Mesendoderm (in vitro differentiated cells): ENCODE measurements at regions not wholly inside any gene's neighbourhood (a gene's known extent, or its start where the extent isn't known, plus 50 kb on each side); places are given as distances from the start of the nearest gene placed in this dataset.

Experiments used
- DNase-seq: peaks from one replicate; pipeline ENCODE4 v3.0.0; 2013
- H2AK5ac ChIP-seq: 2 replicates; pipeline ENCODE4 v1.6.1; 2013; ENCODE audit warnings: low read length, inconsistent platforms
- H2BK120ac ChIP-seq: 2 replicates; pipeline ENCODE4 v1.6.1; 2013; ENCODE audit warnings: low read depth, mild to moderate bottlenecking, low read length, moderate library complexity, mixed read lengths
- H2BK15ac ChIP-seq: replicated peaks from 2 replicates; pipeline ENCODE4 v1.6.1; 2013; ENCODE audit warnings: low read depth, mild to moderate bottlenecking, moderate library complexity
- H2BK5ac ChIP-seq: 2 replicates; pipeline ENCODE4 v1.6.1; 2013; ENCODE audit warnings: low read length, inconsistent platforms
- H3K18ac ChIP-seq: 2 replicates; pipeline ENCODE4 v1.6.1; 2013; ENCODE audit warnings: mild to moderate bottlenecking, low read length, mixed read lengths
- H3K23ac ChIP-seq: one replicate; pipeline ENCODE4 v1.6.1; 2013; ENCODE audit warnings: low read length
- H3K27ac ChIP-seq: 2 replicates; pipeline ENCODE4 v1.5.1; 2013; ENCODE audit warnings: low read depth, mild to moderate bottlenecking, inconsistent platforms, low read length, moderate library complexity
- H3K27me3 ChIP-seq: 2 replicates; pipeline ENCODE4 v1.6.1; 2013; ENCODE audit warnings: low read length, control low read depth, mild to moderate bottlenecking, inconsistent platforms; ENCODE audit not compliant: insufficient read depth, poor library complexity
- H3K36me3 ChIP-seq: 2 replicates; pipeline ENCODE4 v1.6.1; 2013; ENCODE audit warnings: low read length, inconsistent platforms; ENCODE audit not compliant: control insufficient read depth, insufficient read depth
- H3K4ac ChIP-seq: one replicate; pipeline ENCODE4 v1.6.1; 2013; ENCODE audit warnings: low read depth, mild to moderate bottlenecking, low read length, moderate library complexity
- H3K4me1 ChIP-seq: 2 replicates; pipeline ENCODE4 v1.6.1; 2013; ENCODE audit warnings: low read depth, low read length, inconsistent platforms; ENCODE audit not compliant: control insufficient read depth
- H3K4me2 ChIP-seq: 2 replicates; pipeline ENCODE4 v1.6.1; 2013; ENCODE audit warnings: low read length
- H3K4me3 ChIP-seq: 2 replicates; pipeline ENCODE4 v1.5.1; 2013; ENCODE audit warnings: mild to moderate bottlenecking, low read length
- H3K56ac ChIP-seq: one replicate; pipeline ENCODE4 v1.6.1; 2013; ENCODE audit warnings: low read length
- H3K79me1 ChIP-seq: 2 replicates; pipeline ENCODE4 v1.6.1; 2013; ENCODE audit warnings: low read length, inconsistent platforms
- H3K79me2 ChIP-seq: 2 replicates; pipeline ENCODE4 v1.6.1; 2013; ENCODE audit warnings: mild to moderate bottlenecking, low read length; ENCODE audit not compliant: control insufficient read depth, insufficient read depth
- H3K9ac ChIP-seq: 2 replicates; pipeline ENCODE4 v1.6.1; 2013; ENCODE audit warnings: low read length, inconsistent platforms
- H4K5ac ChIP-seq: one replicate; pipeline ENCODE4 v1.6.1; 2013; ENCODE audit warnings: low read length
- H4K8ac ChIP-seq: one replicate; pipeline ENCODE4 v1.6.1; 2013; ENCODE audit warnings: low read depth, mild to moderate bottlenecking, control low read depth, low read length, moderate library complexity
- WGBS: extraction: QIAGEN DNeasy Blood & Tissue Kit; methylation state at CpG from one replicate; pipeline ENCODE4 v1.1.7; 2013; ENCODE audit warnings: low lambda C conversion rate, missing lambda C conversion rate; ENCODE audit not compliant: insufficient coverage; ENCODE audit errors: extremely low coverage; 5-methylcytosine and 5-hydroxymethylcytosine counted together

DNA sequence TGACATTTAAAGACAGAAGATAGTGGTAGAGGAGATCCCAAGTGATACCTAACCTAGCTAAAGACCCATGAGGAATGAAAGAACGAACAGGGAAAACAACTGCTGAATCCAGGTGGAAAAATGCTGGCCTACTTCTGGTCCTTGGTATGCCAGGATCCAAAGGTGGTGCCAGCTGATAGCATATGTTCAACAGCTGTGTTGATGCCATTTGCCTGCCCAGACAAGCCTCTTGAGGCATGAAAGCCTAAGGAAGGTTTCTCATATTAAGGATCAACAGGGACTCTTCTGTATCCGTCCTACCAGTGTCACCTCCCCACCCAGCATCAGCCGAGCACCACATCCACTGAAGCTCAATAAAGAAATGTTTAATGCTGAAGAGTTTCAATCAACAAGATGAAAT, 225.7 kb upstream of the DMRT1 start:
- Histone ChIP-seq H3K27ac (no peak overlapping the region), H2BK120ac (no peak overlapping the region), H3K36me3 (no peaks in the 10 kb centered on the region), H3K4me2 (no peak overlapping the region), H3K79me2 (no peaks in the 10 kb centered on the region), H4K5ac (no peak overlapping the region), H3K27me3 (no peaks in the 10 kb centered on the region), H3K4ac (no peak overlapping the region), H3K56ac (no peak overlapping the region), H3K4me3 (no peak overlapping the region), H2BK15ac (peak overlapping the region; percentile 12), H2BK5ac (no peak overlapping the region), H3K79me1 (no peaks in the 10 kb centered on the region), H3K4me1 (peaks cover 2% of the 10 kb centered on the region), H2AK5ac (no peak overlapping the region), H3K18ac (no peak overlapping the region), H3K23ac (no peak overlapping the region), H3K9ac (no peak overlapping the region), H4K8ac (no peak overlapping the region)
- DNase-seq = no peak
- WGBS = no CpG with 5 or more reads among the region's 3 CpGs

DNA sequence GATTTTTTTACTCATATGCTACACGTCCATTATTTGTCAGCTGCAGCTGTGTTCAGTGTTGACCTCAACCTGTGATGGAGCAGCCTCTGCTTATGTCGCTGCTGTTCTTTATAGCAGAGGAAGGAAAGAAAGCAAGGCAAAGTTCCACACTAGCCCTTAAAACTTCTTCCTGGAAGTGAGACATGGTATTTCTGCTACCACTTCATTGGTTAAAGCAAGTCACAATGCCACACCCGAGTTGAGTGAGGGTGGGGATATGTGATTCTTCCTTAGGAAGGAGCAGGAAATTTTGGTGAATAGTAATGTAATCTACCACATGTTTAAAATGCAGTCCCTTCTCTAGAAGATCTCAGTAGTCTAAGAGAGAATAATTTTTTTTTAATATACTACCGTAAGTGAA, 224.8 kb upstream of the DMRT1 start:
- Histone ChIP-seq H3K56ac (no peak overlapping the region), H2BK120ac (no peak overlapping the region)
- no CpG with 5 or more reads among the region's 4 CpGs for WGBS

DNA sequence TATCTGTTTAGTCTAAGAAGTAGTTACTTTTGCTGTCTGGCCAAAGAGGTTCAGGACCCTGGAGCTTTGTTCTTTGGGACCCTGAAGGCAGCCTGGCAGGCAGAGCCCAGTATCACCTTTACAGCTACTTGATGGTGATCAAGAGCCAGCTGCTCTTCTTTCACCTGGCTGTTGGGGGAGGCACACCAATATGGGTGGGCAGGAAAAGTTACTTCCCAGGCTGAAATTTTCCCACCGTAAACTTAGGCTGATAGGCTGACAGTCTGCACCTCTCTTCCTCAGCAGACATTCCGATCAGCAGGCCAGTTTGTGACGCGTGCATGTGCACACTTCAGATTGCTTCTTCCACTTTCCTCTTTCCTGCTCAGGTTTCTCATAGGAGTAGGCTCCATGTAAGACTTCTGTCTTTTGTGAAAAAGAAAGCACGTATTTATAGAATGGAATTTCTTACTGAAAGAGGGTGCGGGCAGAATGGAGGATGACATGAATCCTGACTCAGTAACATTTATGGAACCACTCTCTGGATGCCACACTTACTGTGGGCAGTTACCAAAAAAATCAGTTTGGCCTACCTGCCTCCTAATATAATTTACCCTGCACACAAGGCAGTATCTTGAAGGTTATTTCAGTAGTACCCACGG, 223.9 kb upstream of the DMRT1 start:
- peak; percentile 15 for DNase-seq
- Histone ChIP-seq H4K5ac (no peak overlapping the region), H3K4me2 (no peak overlapping the region), H3K79me1 (no peaks in the 10 kb centered on the region), H3K4ac (no peak overlapping the region), H3K36me3 (no peaks in the 10 kb centered on the region), H2BK120ac (no peak overlapping the region), H2BK15ac (no peak overlapping the region), H3K56ac (no peak overlapping the region), H3K4me1 (peaks cover 2% of the 10 kb centered on the region), H4K8ac (no peak overlapping the region), H3K23ac (no peak overlapping the region), H3K9ac (no peak overlapping the region), H3K18ac (no peak overlapping the region), H2BK5ac (no peak overlapping the region), H2AK5ac (no peak overlapping the region), H3K79me2 (no peaks in the 10 kb centered on the region), H3K27ac (no peak overlapping the region), H3K4me3 (no peak overlapping the region), H3K27me3 (no peaks in the 10 kb centered on the region)
- no CpG with 5 or more reads among the region's 7 CpGs for WGBS

More for the DNA sequence above, 224.8 kb upstream of the DMRT1 start:
- Histone ChIP-seq H2BK15ac (no peak overlapping the region), H3K23ac (no peak overlapping the region), H2BK5ac (no peak overlapping the region), H3K27ac (no peak overlapping the region), H4K5ac (no peak overlapping the region), H3K4me2 (no peak overlapping the region), H3K9ac (no peak overlapping the region), H3K18ac (no peak overlapping the region), H3K4me1 (peaks cover 2% of the 10 kb centered on the region), H4K8ac (no peak overlapping the region), H3K4me3 (no peak overlapping the region), H3K27me3 (no peaks in the 10 kb centered on the region), H2AK5ac (no peak overlapping the region), H3K36me3 (no peaks in the 10 kb centered on the region), H3K4ac (no peak overlapping the region), H3K79me1 (no peaks in the 10 kb centered on the region), H3K79me2 (no peaks in the 10 kb centered on the region)
- no peak for DNase-seq

DNA sequence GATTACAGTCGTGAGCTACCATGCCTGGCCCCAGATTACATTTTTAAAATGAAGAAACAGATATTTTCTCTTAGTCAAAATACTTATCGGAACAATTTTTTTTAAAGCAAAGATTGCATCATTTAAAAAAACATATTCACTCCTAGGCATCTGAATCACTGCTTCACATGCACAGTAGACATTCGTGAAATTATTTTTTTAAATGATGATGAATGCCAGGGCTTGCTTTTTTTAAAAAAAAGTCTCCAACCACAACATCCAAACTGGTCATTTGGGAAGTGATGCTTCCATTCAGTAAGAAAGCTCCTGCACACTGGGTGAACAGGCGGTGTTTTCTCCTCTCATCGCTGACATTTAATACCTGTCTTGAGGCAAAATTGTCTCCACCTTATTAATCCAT, 223.0 kb upstream of the DMRT1 start:
- no peak overlapping the region for H3K4ac ChIP-seq
- H3K18ac ChIP-seq = peak overlapping the region; percentile 28
- no peak overlapping the region for H3K23ac ChIP-seq
- H2BK120ac ChIP-seq = no peak overlapping the region
- peaks cover 2% of the 10 kb centered on the region for H3K4me1 ChIP-seq
- no peak overlapping the region for H3K4me2 ChIP-seq
- no peaks in the 10 kb centered on the region for H3K79me2 ChIP-seq
- no peak for DNase-seq
- H3K27ac ChIP-seq = no peak overlapping the region
- H3K27me3 ChIP-seq = no peaks in the 10 kb centered on the region
- H3K4me3 ChIP-seq = no peak overlapping the region
- H2BK15ac ChIP-seq = no peak overlapping the region
- H3K36me3 ChIP-seq = no peaks in the 10 kb centered on the region
- no peak overlapping the region for H3K9ac ChIP-seq
- H4K5ac ChIP-seq = no peak overlapping the region
- no peak overlapping the region for H2AK5ac ChIP-seq
- WGBS = no CpG with 5 or more reads among the region's 5 CpGs
- H4K8ac ChIP-seq = no peak overlapping the region
- no peak overlapping the region for H2BK5ac ChIP-seq
- H3K79me1 ChIP-seq = no peaks in the 10 kb centered on the region
- H3K56ac ChIP-seq = no peak overlapping the region

DNA sequence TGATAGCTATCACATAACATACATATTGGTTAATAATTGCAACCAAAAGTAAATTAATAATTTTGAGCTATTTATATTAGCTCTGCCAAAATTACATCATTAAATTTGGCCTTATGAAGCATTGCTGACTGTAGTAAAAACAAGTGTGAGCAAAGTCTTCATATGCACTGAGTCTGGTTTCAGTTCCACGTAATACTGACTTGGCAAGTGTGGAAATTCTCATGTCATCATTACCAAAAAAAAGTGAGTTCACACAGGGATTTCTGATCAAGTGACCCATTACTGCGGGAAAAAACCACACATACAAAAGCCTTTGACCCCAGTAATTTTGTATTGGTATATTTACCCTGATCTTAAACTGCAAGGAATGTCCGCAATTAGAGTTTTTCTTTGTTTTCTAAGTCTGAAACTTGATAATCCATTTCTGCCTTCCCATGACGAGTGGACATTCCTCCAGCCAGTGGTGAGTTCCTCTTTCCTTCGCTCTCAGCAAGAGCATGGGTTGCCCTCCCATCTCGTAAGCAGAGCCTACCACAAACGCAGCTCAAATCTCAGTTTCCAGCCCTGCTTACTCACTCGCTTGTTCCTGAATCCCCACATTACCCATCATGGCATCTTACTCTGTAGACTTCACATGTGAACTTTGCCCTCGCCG, 220.2 kb upstream of the DMRT1 start:
- no peak overlapping the region for H3K23ac ChIP-seq
- H3K4me1 ChIP-seq = no peaks in the 10 kb centered on the region
- DNase-seq = no peak
- no peaks in the 10 kb centered on the region for H3K27me3 ChIP-seq
- H3K9ac ChIP-seq = no peak overlapping the region
- WGBS = no CpG with 5 or more reads among the region's 10 CpGs
- no peak overlapping the region for H2AK5ac ChIP-seq
- no peak overlapping the region for H3K4me3 ChIP-seq
- no peak overlapping the region for H3K27ac ChIP-seq
- no peak overlapping the region for H3K18ac ChIP-seq
- no peak overlapping the region for H2BK120ac ChIP-seq
- no peak overlapping the region for H2BK15ac ChIP-seq
- H3K4me2 ChIP-seq = no peak overlapping the region
- no peak overlapping the region for H3K56ac ChIP-seq
- no peaks in the 10 kb centered on the region for H3K79me1 ChIP-seq
- no peaks in the 10 kb centered on the region for H3K79me2 ChIP-seq
- no peak overlapping the region for H3K4ac ChIP-seq
- no peak overlapping the region for H2BK5ac ChIP-seq
- no peaks in the 10 kb centered on the region for H3K36me3 ChIP-seq
- no peak overlapping the region for H4K5ac ChIP-seq
- no peak overlapping the region for H4K8ac ChIP-seq
